ENCODE measurements at regions not wholly inside any gene's neighbourhood (a gene's known extent, or its start where the extent isn't known, plus 50 kb on each side); places are given as distances from the start of the nearest gene placed in this dataset.

DNA sequence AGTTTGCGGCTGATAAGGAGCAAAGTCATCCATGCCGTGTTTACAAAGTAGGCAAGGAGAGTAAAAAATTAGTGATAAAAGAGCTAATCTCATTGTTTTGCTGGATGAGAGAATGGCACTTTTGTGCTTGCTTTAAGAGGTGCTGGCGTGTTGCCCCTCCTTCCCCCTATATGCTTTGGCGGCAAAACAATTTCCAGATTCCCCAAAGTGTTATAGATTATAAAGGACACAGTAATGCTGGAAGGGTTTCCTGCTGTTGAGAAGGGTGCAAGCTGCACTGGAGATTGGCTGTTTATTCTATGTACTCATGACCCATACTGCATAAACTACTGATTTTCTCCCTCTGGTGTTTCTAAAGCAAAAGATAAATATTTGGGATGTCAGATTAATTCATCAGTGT lies 338.9 kb upstream of the MAP3K7 start:
- TF ChIP-seq, protein P1, sequence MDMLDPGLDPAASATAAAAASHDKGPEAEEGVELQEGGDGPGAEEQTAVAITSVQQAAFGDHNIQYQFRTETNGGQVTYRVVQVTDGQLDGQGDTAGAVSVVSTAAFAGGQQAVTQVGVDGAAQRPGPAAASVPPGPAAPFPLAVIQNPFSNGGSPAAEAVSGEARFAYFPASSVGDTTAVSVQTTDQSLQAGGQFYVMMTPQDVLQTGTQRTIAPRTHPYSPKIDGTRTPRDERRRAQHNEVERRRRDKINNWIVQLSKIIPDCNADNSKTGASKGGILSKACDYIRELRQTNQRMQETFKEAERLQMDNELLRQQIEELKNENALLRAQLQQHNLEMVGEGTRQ (IDR thresholded peaks at IDR 0.05), result no peak
- TF ChIP-seq, protein P2, sequence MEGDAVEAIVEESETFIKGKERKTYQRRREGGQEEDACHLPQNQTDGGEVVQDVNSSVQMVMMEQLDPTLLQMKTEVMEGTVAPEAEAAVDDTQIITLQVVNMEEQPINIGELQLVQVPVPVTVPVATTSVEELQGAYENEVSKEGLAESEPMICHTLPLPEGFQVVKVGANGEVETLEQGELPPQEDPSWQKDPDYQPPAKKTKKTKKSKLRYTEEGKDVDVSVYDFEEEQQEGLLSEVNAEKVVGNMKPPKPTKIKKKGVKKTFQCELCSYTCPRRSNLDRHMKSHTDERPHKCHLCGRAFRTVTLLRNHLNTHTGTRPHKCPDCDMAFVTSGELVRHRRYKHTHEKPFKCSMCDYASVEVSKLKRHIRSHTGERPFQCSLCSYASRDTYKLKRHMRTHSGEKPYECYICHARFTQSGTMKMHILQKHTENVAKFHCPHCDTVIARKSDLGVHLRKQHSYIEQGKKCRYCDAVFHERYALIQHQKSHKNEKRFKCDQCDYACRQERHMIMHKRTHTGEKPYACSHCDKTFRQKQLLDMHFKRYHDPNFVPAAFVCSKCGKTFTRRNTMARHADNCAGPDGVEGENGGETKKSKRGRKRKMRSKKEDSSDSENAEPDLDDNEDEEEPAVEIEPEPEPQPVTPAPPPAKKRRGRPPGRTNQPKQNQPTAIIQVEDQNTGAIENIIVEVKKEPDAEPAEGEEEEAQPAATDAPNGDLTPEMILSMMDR (IDR thresholded peaks at IDR 0.05), result no peak
- TF ChIP-seq, protein P3, sequence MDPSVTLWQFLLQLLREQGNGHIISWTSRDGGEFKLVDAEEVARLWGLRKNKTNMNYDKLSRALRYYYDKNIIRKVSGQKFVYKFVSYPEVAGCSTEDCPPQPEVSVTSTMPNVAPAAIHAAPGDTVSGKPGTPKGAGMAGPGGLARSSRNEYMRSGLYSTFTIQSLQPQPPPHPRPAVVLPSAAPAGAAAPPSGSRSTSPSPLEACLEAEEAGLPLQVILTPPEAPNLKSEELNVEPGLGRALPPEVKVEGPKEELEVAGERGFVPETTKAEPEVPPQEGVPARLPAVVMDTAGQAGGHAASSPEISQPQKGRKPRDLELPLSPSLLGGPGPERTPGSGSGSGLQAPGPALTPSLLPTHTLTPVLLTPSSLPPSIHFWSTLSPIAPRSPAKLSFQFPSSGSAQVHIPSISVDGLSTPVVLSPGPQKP (IDR thresholded peaks at IDR 0.05; ENCODE audit: low read depth, low read length), result no peak
- TF ChIP-seq, protein P4, sequence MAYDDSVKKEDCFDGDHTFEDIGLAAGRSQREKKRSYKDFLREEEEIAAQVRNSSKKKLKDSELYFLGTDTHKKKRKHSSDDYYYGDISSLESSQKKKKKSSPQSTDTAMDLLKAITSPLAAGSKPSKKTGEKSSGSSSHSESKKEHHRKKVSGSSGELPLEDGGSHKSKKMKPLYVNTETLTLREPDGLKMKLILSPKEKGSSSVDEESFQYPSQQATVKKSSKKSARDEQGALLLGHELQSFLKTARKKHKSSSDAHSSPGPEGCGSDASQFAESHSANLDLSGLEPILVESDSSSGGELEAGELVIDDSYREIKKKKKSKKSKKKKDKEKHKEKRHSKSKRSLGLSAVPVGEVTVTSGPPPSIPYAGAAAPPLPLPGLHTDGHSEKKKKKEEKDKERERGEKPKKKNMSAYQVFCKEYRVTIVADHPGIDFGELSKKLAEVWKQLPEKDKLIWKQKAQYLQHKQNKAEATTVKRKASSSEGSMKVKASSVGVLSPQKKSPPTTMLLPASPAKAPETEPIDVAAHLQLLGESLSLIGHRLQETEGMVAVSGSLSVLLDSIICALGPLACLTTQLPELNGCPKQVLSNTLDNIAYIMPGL (CRISPR knock-in tag; IDR thresholded peaks at IDR 0.05; ENCODE audit: borderline replicate concordance), result no peak
- TF ChIP-seq SREBF2 (IDR thresholded peaks at IDR 0.05) (no peak), JUNB (IDR thresholded peaks at IDR 0.05) (no peak), BHLHE40 (IDR thresholded peaks at IDR 0.05; ENCODE audit: low read depth, low read length) (no peak)
